GM19452 (cell line): ENCODE measurements at regions not wholly inside any gene's neighbourhood (a gene's known extent, or its start where the extent isn't known, plus 50 kb on each side); places are given as distances from the start of the nearest gene placed in this dataset.
"Not testable (repeated sequence)": the region's sequence is repeated elsewhere in the genome, so short reads cannot be mapped to it uniquely, and the experiment has no call there.

Experiments
- ATAC-seq: cut with Tn5 transposase; IDR thresholded peaks from one replicate; pipeline ENCODE4 v1.9.1; 2021; ENCODE audit not compliant: unreplicated experiment

- ATAC-seq = no peak
Observed at GRCh38 chrX:114028907-114029662, 554.8 kb upstream of the HTR2C start.

DNA sequence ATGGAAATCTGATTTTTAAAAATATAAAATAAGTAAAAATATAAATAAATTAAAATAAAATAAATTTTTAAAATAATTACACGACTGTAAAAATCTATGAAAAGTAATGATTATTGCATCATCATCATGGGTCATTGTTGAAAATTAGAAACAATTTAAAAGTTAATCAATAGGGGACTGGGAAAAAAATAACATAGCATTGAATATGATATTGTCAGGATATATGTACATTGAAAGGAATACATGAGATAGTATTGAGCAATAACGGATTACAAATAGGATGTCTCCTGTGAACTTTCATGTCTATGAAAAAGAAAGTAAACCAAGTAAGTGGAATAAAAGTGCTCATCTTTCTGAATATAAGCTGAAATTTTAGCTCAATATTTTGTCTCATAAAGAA is 566.8 kb upstream of the HTR2C start:
- ATAC-seq = no peak

DNA sequence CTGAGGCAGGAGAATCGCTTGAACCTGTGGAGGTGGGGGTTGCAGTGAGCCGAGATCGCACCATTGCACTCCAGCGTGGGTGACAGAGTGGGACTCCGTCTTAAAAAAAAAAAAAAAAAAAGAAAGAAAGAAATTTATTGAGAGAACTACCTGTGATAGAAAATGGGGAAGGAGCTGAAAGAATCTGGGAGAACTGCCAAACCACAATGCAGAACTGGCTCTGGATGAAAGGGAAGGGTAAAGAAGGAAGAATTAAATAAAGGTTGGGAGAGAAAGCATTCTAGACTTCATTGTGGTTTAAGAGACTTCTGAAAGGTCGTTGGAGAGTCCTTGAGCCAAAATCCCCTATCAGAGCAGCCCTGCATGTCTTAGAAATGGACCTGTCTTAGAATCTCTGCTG is 567.9 kb upstream of the HTR2C start:
- ATAC-seq = no peak

DNA sequence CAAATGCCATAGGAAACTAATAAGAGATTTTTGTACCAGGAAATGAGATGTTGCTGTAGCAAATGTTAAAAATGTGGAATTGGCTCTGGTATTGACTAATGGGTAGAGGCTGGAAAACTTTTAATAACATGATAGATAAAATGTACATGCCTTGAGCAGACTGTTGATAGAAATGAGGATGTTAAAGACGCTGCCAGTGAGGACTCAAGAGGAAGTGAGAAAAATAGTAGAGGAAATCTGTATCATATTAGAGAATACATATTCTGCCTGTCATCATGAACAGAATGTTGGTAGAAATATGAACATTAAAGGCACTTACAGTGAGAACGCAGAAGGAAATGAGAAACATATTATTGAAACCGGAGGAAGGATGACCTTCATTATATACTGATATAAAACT is 577.2 kb upstream of the HTR2C start:
- no peak for ATAC-seq

GRCh38 chrX:113996781-113997180 is 587.1 kb upstream of the HTR2C start:
- no peak for ATAC-seq

GRCh38 chrX:113991720-113992119 is 592.2 kb upstream of the HTR2C start:
- ATAC-seq = not testable (repeated sequence)

DNA sequence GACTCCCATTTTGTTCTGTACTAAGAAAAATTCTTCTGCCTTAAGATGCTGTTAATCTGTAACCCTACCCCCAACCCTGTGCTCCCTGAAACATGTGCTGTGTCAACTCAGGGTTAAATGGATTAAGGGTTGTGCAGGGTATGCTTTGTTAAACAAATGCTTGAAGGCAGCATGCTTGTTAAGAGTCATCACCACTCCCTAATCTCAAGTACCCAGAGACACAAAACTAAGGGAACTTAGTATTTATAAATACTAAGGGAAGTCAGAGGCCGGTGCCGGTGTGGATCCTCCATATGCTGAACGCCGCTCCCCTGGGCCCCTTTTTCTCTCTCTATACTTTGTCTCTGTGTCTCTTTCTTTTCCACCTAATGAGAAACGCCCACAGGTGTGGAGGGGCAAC is 593.2 kb upstream of the HTR2C start:
- not testable (repeated sequence) for ATAC-seq

- not testable (repeated sequence) for ATAC-seq
Observed at GRCh38 chrX:113988315-113988935, 595.5 kb upstream of the HTR2C start.

DNA sequence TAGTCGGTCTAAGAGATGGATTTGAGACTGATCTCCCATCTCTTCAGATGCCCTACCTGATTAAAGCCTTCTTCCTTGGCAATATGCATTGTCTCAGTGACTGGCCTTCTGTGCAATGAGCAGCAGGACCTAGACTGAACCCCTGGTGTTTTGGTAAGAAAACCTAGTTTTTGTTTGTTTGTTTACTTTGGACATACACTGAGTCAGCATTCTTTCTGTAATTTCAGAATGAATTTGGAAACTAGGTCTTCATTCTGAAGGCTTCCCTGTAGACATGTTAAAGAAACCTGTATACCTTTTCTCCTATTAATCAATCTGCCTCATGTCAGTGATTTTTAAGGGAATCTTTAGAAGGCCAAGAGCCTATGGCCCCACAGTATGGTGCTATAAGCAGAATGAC is 597.5 kb upstream of the HTR2C start:
- ATAC-seq = no peak

DNA sequence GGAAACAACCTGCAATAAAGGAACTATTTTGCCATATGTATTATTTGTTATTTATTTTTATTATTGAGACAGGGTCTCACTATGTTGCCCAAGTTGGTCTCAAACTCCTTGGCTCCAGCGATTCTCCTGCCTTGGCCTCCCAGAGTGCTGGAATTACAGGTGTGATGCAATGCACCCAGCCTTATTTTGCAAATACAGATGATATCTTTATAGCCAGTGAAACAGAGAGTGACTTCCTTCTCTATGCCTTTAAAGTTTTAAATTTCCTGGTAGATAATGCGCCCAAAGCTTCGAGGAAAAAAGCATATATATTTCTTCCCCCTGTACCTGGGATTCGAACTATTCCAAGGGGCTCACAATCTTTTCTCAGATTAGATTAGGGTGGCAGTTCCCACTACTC is 601.1 kb upstream of the HTR2C start:
- ATAC-seq = no peak

GRCh38 chrX:113980953-113981352 is 602.9 kb upstream of the HTR2C start:
- no peak for ATAC-seq

GRCh38 chrX:113977887-113978286 is 606.0 kb upstream of the HTR2C start:
- ATAC-seq = no peak

DNA sequence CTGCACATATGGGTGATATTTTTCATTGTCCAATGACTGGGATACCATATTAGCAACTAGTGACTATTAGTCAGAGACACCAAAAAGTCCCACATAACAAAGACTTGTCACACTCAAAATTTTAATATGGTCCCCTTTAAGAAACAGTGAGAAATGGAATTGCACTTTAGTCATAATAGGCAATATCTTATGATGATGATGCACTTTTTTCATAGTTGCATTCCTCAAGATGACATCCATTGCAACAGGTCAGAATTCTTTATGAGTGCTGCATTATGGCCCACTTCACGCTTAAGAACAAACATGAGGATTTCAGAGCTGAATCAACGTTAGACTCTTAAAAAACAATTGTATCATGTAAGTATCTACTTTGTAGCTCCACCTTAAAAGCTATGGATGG is 608.4 kb upstream of the HTR2C start:
- ATAC-seq = no peak

GRCh38 chrX:113974881-113975280 is 609.0 kb upstream of the HTR2C start:
- no peak for ATAC-seq

DNA sequence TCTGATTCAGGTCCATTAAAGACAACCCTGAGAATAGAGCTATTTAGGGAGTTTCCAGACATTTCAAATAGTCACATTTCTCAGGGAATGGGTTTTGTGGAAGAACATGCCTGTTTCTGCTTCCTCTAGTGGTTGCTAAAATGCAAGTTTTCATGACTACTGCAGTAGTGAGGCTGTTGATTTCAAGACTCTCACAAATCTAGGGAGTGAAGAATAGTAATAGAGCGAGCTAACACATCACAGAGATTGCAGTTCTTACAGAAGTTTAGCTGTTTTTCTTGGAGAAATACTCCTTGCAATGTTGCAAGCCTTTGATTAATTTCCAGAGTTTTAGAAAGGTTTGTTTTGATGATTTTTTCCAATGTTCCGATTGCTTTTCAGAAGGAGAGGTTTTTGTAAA is 610.2 kb upstream of the HTR2C start:
- ATAC-seq = no peak

GRCh38 chrX:113966791-113967190 is 617.1 kb upstream of the HTR2C start:
- ATAC-seq = no peak

- ATAC-seq = no peak
Observed at GRCh38 chrX:113962343-113962742, 621.5 kb upstream of the HTR2C start.

- no peak for ATAC-seq
Observed at GRCh38 chrX:113959912-113960626, 623.8 kb upstream of the HTR2C start.

GRCh38 chrX:113956936-113957335 is 627.0 kb upstream of the HTR2C start:
- no peak for ATAC-seq

DNA sequence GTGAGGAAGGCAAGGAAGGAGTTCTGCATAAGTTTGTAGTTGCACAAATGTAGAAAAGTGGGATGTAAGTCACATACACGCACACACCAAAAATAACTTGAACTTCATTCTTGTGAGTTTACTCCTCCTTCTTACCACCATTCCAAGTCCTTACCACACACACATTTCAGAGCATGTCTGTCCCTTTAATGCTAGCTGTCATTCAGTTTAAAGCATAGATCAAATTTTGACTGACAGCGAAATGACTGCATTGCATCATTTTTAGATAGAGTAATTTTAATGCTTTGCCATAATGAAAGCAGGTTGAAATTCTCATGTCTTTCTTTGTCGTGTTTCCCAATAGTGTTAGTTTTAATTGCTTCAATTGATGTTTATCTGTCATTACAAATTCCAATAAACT is 629.6 kb upstream of the HTR2C start:
- ATAC-seq = no peak

DNA sequence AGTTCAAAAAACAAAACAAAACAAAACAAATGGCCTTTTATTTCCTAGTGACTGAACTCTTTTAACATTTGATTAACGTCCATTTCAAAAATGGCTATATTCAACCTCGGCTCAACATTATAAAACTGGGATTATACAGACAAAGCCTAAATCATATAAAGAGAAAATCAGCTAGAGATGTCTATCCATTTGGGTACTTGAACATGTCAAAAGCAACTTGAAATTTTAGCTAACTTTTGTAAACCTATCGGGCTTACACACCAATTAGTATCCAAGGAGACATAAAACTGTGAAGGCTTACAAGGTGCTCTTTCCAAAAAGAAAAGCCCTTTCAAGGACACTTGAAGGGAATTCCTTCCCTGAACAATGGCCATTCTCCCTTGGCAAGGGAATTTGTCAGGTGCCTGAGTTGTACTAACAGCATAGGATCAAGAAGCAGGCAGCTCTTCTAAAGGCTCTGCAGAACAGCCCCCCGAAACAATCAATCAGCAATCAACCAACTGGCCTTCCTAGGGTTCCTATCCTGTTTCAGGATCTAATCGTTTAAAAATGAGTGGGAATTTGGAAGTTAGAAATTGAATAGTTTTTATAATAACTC is 633.7 kb upstream of the HTR2C start:
- no peak for ATAC-seq

DNA sequence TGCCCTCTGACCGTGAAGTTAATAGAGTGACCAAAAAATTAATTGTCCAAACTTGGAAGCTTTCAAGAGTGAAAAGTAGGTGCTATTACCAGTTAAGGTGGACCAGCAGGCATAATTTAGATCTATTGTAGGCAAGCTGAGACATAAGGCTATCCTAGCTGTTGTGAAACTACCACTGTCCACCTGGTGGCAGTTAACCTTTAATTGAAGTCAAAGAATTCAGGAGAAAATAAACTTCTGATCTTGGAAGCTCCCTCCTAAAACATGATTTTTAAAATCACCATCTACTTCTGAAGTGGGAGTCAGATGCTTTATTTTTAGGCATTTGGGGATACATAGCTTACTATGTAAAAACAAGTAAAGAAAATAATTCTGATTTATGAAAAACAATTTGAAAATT is 636.3 kb upstream of the HTR2C start:
- no peak for ATAC-seq
